Hepatocyte (in vitro differentiated cells): ENCODE measurements at regions not wholly inside any gene's neighbourhood (a gene's known extent, or its start where the extent isn't known, plus 50 kb on each side); places are given as distances from the start of the nearest gene placed in this dataset.

Experiments
- DNase-seq: peaks from one replicate; pipeline ENCODE4 v3.0.0-alpha.2; 2016; ENCODE audit warnings: low spot score
- H2AFZ ChIP-seq: fragments of 200-600 bp; sonication (generic); 2 replicates; pipeline ENCODE4 v1.6.0; 2016; ENCODE audit warnings: antibody characterized with exemption, mild to moderate bottlenecking
- H3K27ac ChIP-seq: fragments of 200-600 bp; sonication (generic); 2 replicates; pipeline ENCODE4 v1.5.1; 2016; ENCODE audit warnings: mild to moderate bottlenecking
- H3K27me3 ChIP-seq: fragments of 200-600 bp; sonication (generic); 2 replicates; pipeline ENCODE4 v1.6.1; 2016
- H3K36me3 ChIP-seq: fragments of 200-600 bp; sonication (generic); replicated peaks from 2 replicates; pipeline ENCODE4 v1.5.1; 2016; ENCODE audit warnings: low read depth; ENCODE audit not compliant: insufficient read depth
- H3K4me1 ChIP-seq: fragments of 200-600 bp; sonication (generic); 2 replicates; pipeline ENCODE4 v1.5.1; 2016; ENCODE audit warnings: mild to moderate bottlenecking, moderate library complexity; ENCODE audit not compliant: insufficient read depth
- H3K4me2 ChIP-seq: fragments of 200-600 bp; sonication (generic); 2 replicates; pipeline ENCODE4 v1.6.0; 2016
- H3K4me3 ChIP-seq: fragments of 200-600 bp; sonication (generic); 2 replicates; pipeline ENCODE4 v1.5.1; 2016; ENCODE audit warnings: mild to moderate bottlenecking
- H3K79me2 ChIP-seq: fragments of 200-600 bp; sonication (generic); 2 replicates; pipeline ENCODE4 v1.6.0; 2017; ENCODE audit warnings: mild to moderate bottlenecking
- H3K9me2 ChIP-seq: fragments of 200-600 bp; sonication (generic); replicated peaks from 2 replicates; pipeline ENCODE4 v1.6.0; 2017; ENCODE audit warnings: mild to moderate bottlenecking; ENCODE audit not compliant: insufficient read depth
- H3K9me3 ChIP-seq: fragments of 200-600 bp; sonication (generic); 2 replicates; pipeline ENCODE4 v1.5.1; 2016; ENCODE audit warnings: low read depth, mild to moderate bottlenecking
- H4K20me1 ChIP-seq: fragments of 200-600 bp; sonication (generic); 2 replicates; pipeline ENCODE4 v1.6.0; 2016; ENCODE audit warnings: mild to moderate bottlenecking; ENCODE audit not compliant: insufficient read depth, poor library complexity, severe bottlenecking
- CTCF ChIP-seq: fragments of 200-600 bp; sonication (generic); IDR thresholded peaks from 2 replicates; pipeline ENCODE4 v1.5.1; 2016; ENCODE audit warnings: antibody characterized with exemption, mild to moderate bottlenecking; ENCODE audit not compliant: poor library complexity
- EZH2 ChIP-seq: fragments of 200-600 bp; sonication (generic); IDR thresholded peaks from 2 replicates; pipeline ENCODE4 v1.6.1; 2016; ENCODE audit warnings: antibody characterized with exemption, mild to moderate bottlenecking, borderline replicate concordance
- EZH2phosphoT487 ChIP-seq: fragments of 200-600 bp; sonication (generic); IDR thresholded peaks from one replicate; pipeline ENCODE4 v1.6.1; 2018; ENCODE audit warnings: antibody characterized with exemption, mild to moderate bottlenecking, low read depth, moderate library complexity; ENCODE audit not compliant: unreplicated experiment, severe bottlenecking
- WGBS: methylation state at CpG from one replicate; pipeline ENCODE4 v1.1.6; 2016; ENCODE audit warnings: low lambda C conversion rate; ENCODE audit errors: missing lambda C conversion rate; 5-methylcytosine and 5-hydroxymethylcytosine counted together

- no peaks in the 10 kb centered on the region for H3K27me3 ChIP-seq
- H3K9me2 ChIP-seq, result no peaks in the 10 kb centered on the region
- H3K4me2 ChIP-seq, result no peak overlapping the region
- WGBS, result 65% methylated on average over 1 of the region's 1 CpG
- TF ChIP-seq EZH2, result no peak
- no peak for TF ChIP-seq EZH2phosphoT487
- no peak for TF ChIP-seq CTCF
- H3K4me3 ChIP-seq, result no peak overlapping the region
- no peak overlapping the region for H3K27ac ChIP-seq
- no peaks in the 10 kb centered on the region for H3K9me3 ChIP-seq
- H3K4me1 ChIP-seq, result no peaks in the 10 kb centered on the region
- DNase-seq, result peak; percentile 32
- no peak overlapping the region for H2AFZ ChIP-seq
- H4K20me1 ChIP-seq, result no peaks in the 10 kb centered on the region
- H3K79me2 ChIP-seq, result no peaks in the 10 kb centered on the region
- H3K36me3 ChIP-seq, result no peaks in the 10 kb centered on the region
Measured at GRCh38 chr9:102069969-102070368, 331.5 kb upstream of the GRIN3A start.

- Histone ChIP-seq H3K36me3 (no peaks in the 10 kb centered on the region), H3K4me2 (no peak overlapping the region), H2AFZ (no peak overlapping the region), H3K27me3 (no peaks in the 10 kb centered on the region), H3K27ac (no peak overlapping the region), H4K20me1 (no peaks in the 10 kb centered on the region), H3K4me1 (no peaks in the 10 kb centered on the region), H3K4me3 (no peak overlapping the region), H3K9me3 (no peaks in the 10 kb centered on the region), H3K9me2 (no peaks in the 10 kb centered on the region), H3K79me2 (no peaks in the 10 kb centered on the region)
- peak; percentile 5 for DNase-seq
- 57% methylated on average over 2 of the region's 2 CpGs for WGBS
- TF ChIP-seq EZH2phosphoT487 (no peak), EZH2 (no peak), CTCF (no peak)
Measured at GRCh38 chr9:102054811-102055210, 316.4 kb upstream of the GRIN3A start.

GRCh38 chr9:102049586-102050246 is 311.3 kb upstream of the GRIN3A start:
- no peak for DNase-seq
- Histone ChIP-seq H3K4me2 (no peak overlapping the region), H3K9me2 (no peaks in the 10 kb centered on the region), H3K4me1 (no peaks in the 10 kb centered on the region), H3K4me3 (no peak overlapping the region), H3K27me3 (no peaks in the 10 kb centered on the region), H2AFZ (no peak overlapping the region), H3K79me2 (no peaks in the 10 kb centered on the region), H3K36me3 (no peaks in the 10 kb centered on the region), H4K20me1 (no peaks in the 10 kb centered on the region), H3K9me3 (no peaks in the 10 kb centered on the region), H3K27ac (no peak overlapping the region)
- 80% methylated on average over 4 of the region's 4 CpGs for WGBS
- TF ChIP-seq EZH2phosphoT487 (no peak), EZH2 (no peak), CTCF (no peak)

- no peaks in the 10 kb centered on the region for H3K36me3 ChIP-seq
- H2AFZ ChIP-seq, result no peak overlapping the region
- H3K4me1 ChIP-seq, result no peaks in the 10 kb centered on the region
- no peak overlapping the region for H3K4me3 ChIP-seq
- TF ChIP-seq EZH2 (no peak), EZH2phosphoT487 (no peak), CTCF (no peak)
- H3K27ac ChIP-seq, result no peak overlapping the region
- H3K9me3 ChIP-seq, result no peaks in the 10 kb centered on the region
- no peaks in the 10 kb centered on the region for H4K20me1 ChIP-seq
- H3K9me2 ChIP-seq, result no peaks in the 10 kb centered on the region
- H3K79me2 ChIP-seq, result no peaks in the 10 kb centered on the region
- H3K4me2 ChIP-seq, result no peak overlapping the region
- DNase-seq, result no peak
- H3K27me3 ChIP-seq, result no peaks in the 10 kb centered on the region
- WGBS, result 69% methylated on average over 3 of the region's 3 CpGs
Measured at GRCh38 chr9:102047549-102047948, 309.1 kb upstream of the GRIN3A start.
